HG03354 (cell line): ENCODE measurements at regions not wholly inside any gene's neighbourhood (a gene's known extent, or its start where the extent isn't known, plus 50 kb on each side); places are given as distances from the start of the nearest gene placed in this dataset.
"Not testable (repeated sequence)": the region's sequence is repeated elsewhere in the genome, so short reads cannot be mapped to it uniquely, and the experiment has no call there.

Source experiments
- ATAC-seq: cut with Tn5 transposase; IDR thresholded peaks from one replicate; pipeline ENCODE4 v1.9.1; 2021; ENCODE audit warnings: mild to moderate bottlenecking; ENCODE audit not compliant: unreplicated experiment, poor library complexity, severe bottlenecking

- ATAC-seq, result no peak
These were observed 578.7 kb upstream of the USP24 start for GRCh38 chr1:55793856-55794255.

GRCh38 chr1:55792870-55793269 lies 577.7 kb upstream of the USP24 start:
- no peak for ATAC-seq

- no peak for ATAC-seq
These were observed 574.3 kb upstream of the USP24 start for GRCh38 chr1:55789466-55789865.

- no peak for ATAC-seq
These were observed 571.2 kb upstream of the USP24 start for GRCh38 chr1:55786396-55786795.

- ATAC-seq, result not testable (repeated sequence)
These were observed 569.8 kb upstream of the USP24 start for GRCh38 chr1:55784941-55785450.

- no peak for ATAC-seq
These were observed 566.8 kb upstream of the USP24 start for GRCh38 chr1:55781944-55782482.

- ATAC-seq, result no peak
These were observed 565.8 kb upstream of the USP24 start for GRCh38 chr1:55781003-55781402.

GRCh38 chr1:55777545-55777944 lies 562.4 kb upstream of the USP24 start:
- no peak for ATAC-seq

GRCh38 chr1:55775007-55775406 lies 559.8 kb upstream of the USP24 start:
- ATAC-seq, result no peak

GRCh38 chr1:55774446-55774845 lies 559.3 kb upstream of the USP24 start:
- no peak for ATAC-seq

GRCh38 chr1:55773211-55773940 lies 558.2 kb upstream of the USP24 start:
- ATAC-seq, result no peak

GRCh38 chr1:55768327-55768952 lies 553.3 kb upstream of the USP24 start:
- ATAC-seq, result no peak

GRCh38 chr1:55767171-55767570 lies 552.0 kb upstream of the USP24 start:
- no peak for ATAC-seq

- not testable (repeated sequence) for ATAC-seq
These were observed 550.3 kb upstream of the USP24 start for GRCh38 chr1:55765505-55765904.

GRCh38 chr1:55751776-55752175 lies 536.6 kb upstream of the USP24 start:
- no peak for ATAC-seq

GRCh38 chr1:55750628-55750995 lies 535.4 kb upstream of the USP24 start:
- ATAC-seq, result no peak

- ATAC-seq, result no peak
These were observed 534.9 kb upstream of the USP24 start for GRCh38 chr1:55749975-55750627.

- ATAC-seq, result no peak
These were observed 532.3 kb upstream of the USP24 start for GRCh38 chr1:55747408-55747841.

- ATAC-seq, result no peak
These were observed 531.5 kb upstream of the USP24 start for GRCh38 chr1:55746710-55747109.

GRCh38 chr1:55741516-55741915 lies 526.4 kb upstream of the USP24 start:
- ATAC-seq, result no peak

GRCh38 chr1:55735106-55735505 lies 519.9 kb upstream of the USP24 start:
- ATAC-seq, result no peak
